HG03039 (cell line): ENCODE measurements at regions not wholly inside any gene's neighbourhood (a gene's known extent, or its start where the extent isn't known, plus 50 kb on each side); places are given as distances from the start of the nearest gene placed in this dataset.
A peak's percentile ranks its signal among the peaks of the same experiment; 100 is the strongest.

ENCODE experiments used
- ATAC-seq: cut with Tn5 transposase; IDR thresholded peaks from one replicate; pipeline ENCODE4 v1.9.1; 2021; ENCODE audit warnings: mild to moderate bottlenecking, moderate library complexity; ENCODE audit not compliant: unreplicated experiment

- ATAC-seq = no peak
Measured at GRCh38 chr12:45665941-45666340, 63.6 kb upstream of the ARID2 start.

GRCh38 chr12:45666396-45666795 lies 63.1 kb upstream of the ARID2 start:
- ATAC-seq = no peak

- ATAC-seq = no peak
Measured at GRCh38 chr12:45666816-45667215, 62.7 kb upstream of the ARID2 start.

GRCh38 chr12:45667761-45668160 lies 61.7 kb upstream of the ARID2 start:
- ATAC-seq = no peak

GRCh38 chr12:45668641-45669040 lies 60.9 kb upstream of the ARID2 start:
- no peak for ATAC-seq

- ATAC-seq = peak; percentile 75
Measured at GRCh38 chr12:45669093-45669492, 60.4 kb upstream of the ARID2 start.

- ATAC-seq = no peak
Measured at GRCh38 chr12:45669792-45670191, 59.7 kb upstream of the ARID2 start.

GRCh38 chr12:45670346-45671065 lies 59.0 kb upstream of the ARID2 start:
- ATAC-seq = peak; percentile 50

- no peak for ATAC-seq
Measured at GRCh38 chr12:45671254-45671653, 58.3 kb upstream of the ARID2 start.

GRCh38 chr12:45674181-45674977 lies 55.1 kb upstream of the ARID2 start:
- no peak for ATAC-seq

GRCh38 chr12:45675534-45675933 lies 54.0 kb upstream of the ARID2 start:
- no peak for ATAC-seq
